WTC11 (cell line): ENCODE measurements at regions not wholly inside any gene's neighbourhood (a gene's known extent, or its start where the extent isn't known, plus 50 kb on each side); places are given as distances from the start of the nearest gene placed in this dataset.
A peak's percentile ranks its signal among the peaks of the same experiment; 100 is the strongest.

Experiments used
- ATAC-seq: fragments of 200-7000 bp; cut with Tn5 transposase; 2 replicates; pipeline ENCODE4 v1.10.0; 2021; ENCODE audit warnings: mild to moderate bottlenecking, moderate library complexity
- CTCF ChIA-PET: fragments of 300-600 bp; sonication (Branson Sonifier 250); formaldehyde crosslinking; loops from one replicate; lab custom pipeline; 2021; ENCODE audit warnings: antibody characterized with exemption; lab: Charles Lee
- POLR2A ChIA-PET: fragments of 350-600 bp; sonication (Branson Sonifier 250); formaldehyde crosslinking; loops from one replicate; lab custom pipeline; 2021; ENCODE audit warnings: antibody characterized with exemption; lab: Charles Lee
- DNase-seq: peaks from one replicate; pipeline ENCODE4 v3.0.0; 2021; ENCODE audit warnings: low spot score
- H3K27ac Mint-ChIP-seq: 2 replicates; pipeline ENCODE4 v1.8.0; 2021; ENCODE audit warnings: mixed read lengths
- H3K27me3 Mint-ChIP-seq: 2 replicates; pipeline ENCODE4 v1.8.0; 2021; ENCODE audit warnings: low read depth, mild to moderate bottlenecking, moderate library complexity, mixed read lengths
- H3K36me3 Mint-ChIP-seq: 2 replicates; pipeline ENCODE4 v1.8.0; 2021; ENCODE audit warnings: mixed read lengths
- H3K4me1 Mint-ChIP-seq: 2 replicates; pipeline ENCODE4 v1.8.0; 2022; ENCODE audit warnings: mixed read lengths
- H3K4me3 Mint-ChIP-seq: 2 replicates; pipeline ENCODE4 v1.8.0; 2021; ENCODE audit warnings: mild to moderate bottlenecking, moderate library complexity, mixed read lengths
- H3K9me3 Mint-ChIP-seq: 2 replicates; pipeline ENCODE4 v1.8.0; 2021; ENCODE audit warnings: mixed read lengths
- ATF1 ChIP-seq: sonication (generic); formaldehyde crosslinking; IDR thresholded peaks from 2 replicates; pipeline ENCODE4 v1.8.1; 2023; ENCODE audit warnings: mild to moderate bottlenecking, moderate library complexity, missing genetic modification reagents
- CREB1 ChIP-seq: sonication (generic); formaldehyde crosslinking; IDR thresholded peaks from 2 replicates; pipeline ENCODE4 v1.8.0; 2023; ENCODE audit warnings: mild to moderate bottlenecking, missing genetic modification reagents
- EMX1 ChIP-seq: fragments of 250-450 bp; sonication (Bioruptor Pico); IDR thresholded peaks from 2 replicates; pipeline ENCODE4 v1.8.0; 2021; ENCODE audit warnings: mild to moderate bottlenecking
- ETV6 ChIP-seq: sonication (generic); formaldehyde crosslinking; IDR thresholded peaks from 2 replicates; pipeline ENCODE4 v1.8.1; 2022; ENCODE audit warnings: mild to moderate bottlenecking, missing genetic modification reagents
- FOXP1 ChIP-seq: sonication (generic); formaldehyde crosslinking; IDR thresholded peaks from 2 replicates; pipeline ENCODE4 v1.8.0; 2022; ENCODE audit warnings: missing genetic modification reagents, mild to moderate bottlenecking, moderate library complexity, borderline replicate concordance
- JAZF1 ChIP-seq: fragments of 250-450 bp; sonication (Bioruptor Pico); IDR thresholded peaks from 2 replicates; pipeline ENCODE4 v1.9.0; 2021; ENCODE audit warnings: moderate library complexity, mild to moderate bottlenecking, inconsistent platforms
- JUN ChIP-seq: sonication (generic); formaldehyde crosslinking; IDR thresholded peaks from 2 replicates; pipeline ENCODE4 v1.8.0; 2023; ENCODE audit warnings: mild to moderate bottlenecking, missing genetic modification reagents
- MYBL2 ChIP-seq: sonication (generic); formaldehyde crosslinking; IDR thresholded peaks from 2 replicates; pipeline ENCODE4 v1.8.1; 2023; ENCODE audit warnings: mild to moderate bottlenecking, moderate library complexity, missing genetic modification reagents
- NR2C2 ChIP-seq: sonication (generic); formaldehyde crosslinking; IDR thresholded peaks from 2 replicates; pipeline ENCODE4 v1.8.0; 2022; ENCODE audit warnings: mild to moderate bottlenecking, missing genetic modification reagents
- OVOL2 ChIP-seq: fragments of 250-450 bp; sonication (Bioruptor Pico); IDR thresholded peaks from 2 replicates; pipeline ENCODE4 v1.9.0; 2021; ENCODE audit warnings: mild to moderate bottlenecking, borderline replicate concordance
- SP1 ChIP-seq: sonication (generic); formaldehyde crosslinking; conservative IDR thresholded peaks from 2 replicates; pipeline ENCODE4 v1.8.1; 2022; ENCODE audit warnings: missing genetic modification reagents
- ZBTB21 ChIP-seq: sonication (generic); formaldehyde crosslinking; IDR thresholded peaks from 2 replicates; pipeline ENCODE4 v1.8.1; 2023; ENCODE audit warnings: mild to moderate bottlenecking, missing genetic modification reagents, borderline replicate concordance
- ZNF121 ChIP-seq: sonication (generic); formaldehyde crosslinking; IDR thresholded peaks from 2 replicates; pipeline ENCODE4 v1.8.0; 2023; ENCODE audit warnings: missing genetic modification reagents
- ZNF138 ChIP-seq: sonication (generic); formaldehyde crosslinking; conservative IDR thresholded peaks from 2 replicates; pipeline ENCODE4 v1.8.1; 2022; ENCODE audit warnings: mild to moderate bottlenecking, moderate library complexity, missing genetic modification reagents
- ZNF232 ChIP-seq: sonication (generic); formaldehyde crosslinking; IDR thresholded peaks from 2 replicates; pipeline ENCODE4 v1.8.0; 2022; ENCODE audit warnings: mild to moderate bottlenecking, missing genetic modification reagents
- ZNF425 ChIP-seq: fragments of 250-450 bp; sonication (Bioruptor Pico); conservative IDR thresholded peaks from 2 replicates; pipeline ENCODE4 v1.9.0; 2021; ENCODE audit warnings: mild to moderate bottlenecking
- ZNF671 ChIP-seq: fragments of 250-450 bp; sonication (Bioruptor Pico); IDR thresholded peaks from 2 replicates; pipeline ENCODE4 v1.8.0; 2021; ENCODE audit warnings: mild to moderate bottlenecking
- ZSCAN18 ChIP-seq: fragments of 250-450 bp; sonication (Bioruptor Pico); IDR thresholded peaks from 2 replicates; pipeline ENCODE4 v2.1.2; 2022; ENCODE audit warnings: mild to moderate bottlenecking, moderate library complexity
- TF ChIP-seq, protein P1 (sequence below): sonication (generic); formaldehyde crosslinking; IDR thresholded peaks from 2 replicates; pipeline ENCODE4 v1.8.1; 2023; ENCODE audit warnings: mild to moderate bottlenecking, moderate library complexity, missing genetic modification reagents
- TF ChIP-seq, protein P2 (sequence below): fragments of 250-450 bp; sonication (Bioruptor Pico); IDR thresholded peaks from 2 replicates; pipeline ENCODE4 v1.9.0; 2021; ENCODE audit warnings: mild to moderate bottlenecking
- TF ChIP-seq, protein P3 (sequence below): sonication (generic); formaldehyde crosslinking; IDR thresholded peaks from 2 replicates; pipeline ENCODE4 v1.8.0; 2022; ENCODE audit warnings: mild to moderate bottlenecking, missing genetic modification reagents
- TF ChIP-seq, protein P4 (sequence below): sonication (generic); formaldehyde crosslinking; IDR thresholded peaks from 2 replicates; pipeline ENCODE4 v1.8.1; 2022; ENCODE audit warnings: missing genetic modification reagents, borderline replicate concordance
- TF ChIP-seq, protein P5 (sequence below): sonication (generic); formaldehyde crosslinking; IDR thresholded peaks from 2 replicates; pipeline ENCODE4 v1.8.0; 2022; ENCODE audit warnings: mild to moderate bottlenecking, missing genetic modification reagents

GRCh38 chr12:90339837-90340236, 615.1 kb downstream of the CCER1 start:
- POLR2A ChIA-PET, result no interaction called here
- ATAC-seq (no peak), DNase-seq (no peak)
- Mint-ChIP-seq H3K4me3 (peak overlapping the region; percentile 5; the same call in 1 of the 2 replicates), H3K27me3 (peaks cover 87% of the 10 kb centered on the region), H3K27ac (no peak overlapping the region), H3K36me3 (no peaks in the 10 kb centered on the region), H3K9me3 (no peaks in the 10 kb centered on the region), H3K4me1 (peaks cover 36% of the 10 kb centered on the region)
- TF ChIP-seq ETV6 (no peak), JUN (CRISPR knock-in tag) (no peak), JAZF1 (CRISPR knock-in tag) (no peak), ATF1 (CRISPR knock-in tag) (no peak), MYBL2 (no peak), ZBTB21 (CRISPR knock-in tag) (no peak), OVOL2 (CRISPR knock-in tag) (no peak), NR2C2 (CRISPR knock-in tag) (no peak), ZNF671 (no peak)
- TF ChIP-seq, protein P1, sequence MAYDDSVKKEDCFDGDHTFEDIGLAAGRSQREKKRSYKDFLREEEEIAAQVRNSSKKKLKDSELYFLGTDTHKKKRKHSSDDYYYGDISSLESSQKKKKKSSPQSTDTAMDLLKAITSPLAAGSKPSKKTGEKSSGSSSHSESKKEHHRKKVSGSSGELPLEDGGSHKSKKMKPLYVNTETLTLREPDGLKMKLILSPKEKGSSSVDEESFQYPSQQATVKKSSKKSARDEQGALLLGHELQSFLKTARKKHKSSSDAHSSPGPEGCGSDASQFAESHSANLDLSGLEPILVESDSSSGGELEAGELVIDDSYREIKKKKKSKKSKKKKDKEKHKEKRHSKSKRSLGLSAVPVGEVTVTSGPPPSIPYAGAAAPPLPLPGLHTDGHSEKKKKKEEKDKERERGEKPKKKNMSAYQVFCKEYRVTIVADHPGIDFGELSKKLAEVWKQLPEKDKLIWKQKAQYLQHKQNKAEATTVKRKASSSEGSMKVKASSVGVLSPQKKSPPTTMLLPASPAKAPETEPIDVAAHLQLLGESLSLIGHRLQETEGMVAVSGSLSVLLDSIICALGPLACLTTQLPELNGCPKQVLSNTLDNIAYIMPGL (CRISPR knock-in tag), result no peak
- CTCF ChIA-PET, result no interaction called here

- peaks cover 86% of the 10 kb centered on the region for H3K27me3 Mint-ChIP-seq
- POLR2A ChIA-PET, result no interaction called here
- no peak for DNase-seq
Observed at GRCh38 chr12:90338365-90338764, 616.6 kb downstream of the CCER1 start.

DNA sequence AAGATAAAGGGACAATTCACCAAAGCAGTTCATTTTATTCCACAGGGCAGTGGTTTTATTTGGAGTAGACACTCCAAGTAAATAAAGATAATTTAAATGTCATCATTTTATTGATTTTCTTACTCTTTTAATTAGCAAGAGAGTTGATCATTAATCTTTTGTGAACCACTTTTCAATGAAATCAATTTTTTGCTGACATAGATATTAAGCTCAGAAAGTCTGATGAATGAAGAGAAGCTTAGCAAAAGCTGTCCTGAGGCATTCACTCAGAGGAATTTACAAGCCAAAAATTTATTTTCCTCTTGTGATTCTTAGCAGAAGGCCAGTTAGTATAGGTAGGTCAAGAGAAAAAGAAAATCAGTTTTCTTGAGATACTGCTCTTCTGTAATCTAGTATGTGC, 618.0 kb downstream of the CCER1 start:
- no peak for DNase-seq
- peaks cover 74% of the 10 kb centered on the region for H3K27me3 Mint-ChIP-seq
- ChIA-PET CTCF (interaction anchor here (0.5 kb wide), 1 partner anchor 36 kb away, joined by 4 read pairs; no protein-coding TSS in a partner anchor), POLR2A (no interaction called here)
- H3K36me3 Mint-ChIP-seq, result no peaks in the 10 kb centered on the region
- H3K27ac Mint-ChIP-seq, result no peak overlapping the region
- no peak for ATAC-seq
- no peaks in the 10 kb centered on the region for H3K9me3 Mint-ChIP-seq
- H3K4me1 Mint-ChIP-seq, result peaks cover 36% of the 10 kb centered on the region
- H3K4me3 Mint-ChIP-seq, result no peak overlapping the region
- TF ChIP-seq ZNF425 (CRISPR knock-in tag) (no peak), ZBTB21 (CRISPR knock-in tag) (no peak), NR2C2 (CRISPR knock-in tag) (no peak), JUN (CRISPR knock-in tag) (no peak), FOXP1 (CRISPR knock-in tag) (no peak), ZNF138 (CRISPR knock-in tag) (no peak), CREB1 (no peak), EMX1 (CRISPR knock-in tag) (no peak)
- TF ChIP-seq, protein P2, sequence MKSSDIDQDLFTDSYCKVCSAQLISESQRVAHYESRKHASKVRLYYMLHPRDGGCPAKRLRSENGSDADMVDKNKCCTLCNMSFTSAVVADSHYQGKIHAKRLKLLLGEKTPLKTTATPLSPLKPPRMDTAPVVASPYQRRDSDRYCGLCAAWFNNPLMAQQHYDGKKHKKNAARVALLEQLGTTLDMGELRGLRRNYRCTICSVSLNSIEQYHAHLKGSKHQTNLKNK (CRISPR knock-in tag), result no peak
- TF ChIP-seq, protein P3, sequence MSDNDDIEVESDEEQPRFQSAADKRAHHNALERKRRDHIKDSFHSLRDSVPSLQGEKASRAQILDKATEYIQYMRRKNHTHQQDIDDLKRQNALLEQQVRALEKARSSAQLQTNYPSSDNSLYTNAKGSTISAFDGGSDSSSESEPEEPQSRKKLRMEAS, result no peak
- TF ChIP-seq, protein P4, sequence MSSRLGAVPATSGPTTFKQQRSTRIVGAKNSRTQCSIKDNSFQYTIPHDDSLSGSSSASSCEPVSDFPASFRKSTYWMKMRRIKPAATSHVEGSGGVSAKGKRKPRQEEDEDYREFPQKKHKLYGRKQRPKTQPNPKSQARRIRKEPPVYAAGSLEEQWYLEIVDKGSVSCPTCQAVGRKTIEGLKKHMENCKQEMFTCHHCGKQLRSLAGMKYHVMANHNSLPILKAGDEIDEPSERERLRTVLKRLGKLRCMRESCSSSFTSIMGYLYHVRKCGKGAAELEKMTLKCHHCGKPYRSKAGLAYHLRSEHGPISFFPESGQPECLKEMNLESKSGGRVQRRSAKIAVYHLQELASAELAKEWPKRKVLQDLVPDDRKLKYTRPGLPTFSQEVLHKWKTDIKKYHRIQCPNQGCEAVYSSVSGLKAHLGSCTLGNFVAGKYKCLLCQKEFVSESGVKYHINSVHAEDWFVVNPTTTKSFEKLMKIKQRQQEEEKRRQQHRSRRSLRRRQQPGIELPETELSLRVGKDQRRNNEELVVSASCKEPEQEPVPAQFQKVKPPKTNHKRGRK (CRISPR knock-in tag), result no peak
- TF ChIP-seq, protein P5, sequence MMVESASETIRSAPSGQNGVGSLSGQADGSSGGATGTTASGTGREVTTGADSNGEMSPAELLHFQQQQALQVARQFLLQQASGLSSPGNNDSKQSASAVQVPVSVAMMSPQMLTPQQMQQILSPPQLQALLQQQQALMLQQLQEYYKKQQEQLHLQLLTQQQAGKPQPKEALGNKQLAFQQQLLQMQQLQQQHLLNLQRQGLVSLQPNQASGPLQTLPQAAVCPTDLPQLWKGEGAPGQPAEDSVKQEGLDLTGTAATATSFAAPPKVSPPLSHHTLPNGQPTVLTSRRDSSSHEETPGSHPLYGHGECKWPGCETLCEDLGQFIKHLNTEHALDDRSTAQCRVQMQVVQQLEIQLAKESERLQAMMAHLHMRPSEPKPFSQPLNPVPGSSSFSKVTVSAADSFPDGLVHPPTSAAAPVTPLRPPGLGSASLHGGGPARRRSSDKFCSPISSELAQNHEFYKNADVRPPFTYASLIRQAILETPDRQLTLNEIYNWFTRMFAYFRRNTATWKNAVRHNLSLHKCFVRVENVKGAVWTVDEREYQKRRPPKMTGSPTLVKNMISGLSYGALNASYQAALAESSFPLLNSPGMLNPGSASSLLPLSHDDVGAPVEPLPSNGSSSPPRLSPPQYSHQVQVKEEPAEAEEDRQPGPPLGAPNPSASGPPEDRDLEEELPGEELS (CRISPR knock-in tag), result no peak

More at GRCh38 chr12:90338365-90338764, 616.6 kb downstream of the CCER1 start:
- peak; percentile 81 for ATAC-seq
- TF ChIP-seq ETV6 (no peak), ZNF121 (CRISPR knock-in tag) (no peak), ZNF232 (no peak), ZSCAN18 (no peak), SP1 (CRISPR knock-in tag) (peak; percentile 27; the same call in 1 of the 2 replicates)
- Mint-ChIP-seq H3K4me3 (no peak overlapping the region), H3K36me3 (no peaks in the 10 kb centered on the region), H3K4me1 (peaks cover 36% of the 10 kb centered on the region), H3K27ac (no peak overlapping the region), H3K9me3 (no peaks in the 10 kb centered on the region)
- CTCF ChIA-PET, result no interaction called here
